ENCODE measurements at regions not wholly inside any gene's neighbourhood (a gene's known extent, or its start where the extent isn't known, plus 50 kb on each side); places are given as distances from the start of the nearest gene placed in this dataset.
A peak's percentile ranks its signal among the peaks of the same experiment; 100 is the strongest.
"Not testable (repeated sequence)": the region's sequence is repeated elsewhere in the genome, so short reads cannot be mapped to it uniquely, and the experiment has no call there.

DNA sequence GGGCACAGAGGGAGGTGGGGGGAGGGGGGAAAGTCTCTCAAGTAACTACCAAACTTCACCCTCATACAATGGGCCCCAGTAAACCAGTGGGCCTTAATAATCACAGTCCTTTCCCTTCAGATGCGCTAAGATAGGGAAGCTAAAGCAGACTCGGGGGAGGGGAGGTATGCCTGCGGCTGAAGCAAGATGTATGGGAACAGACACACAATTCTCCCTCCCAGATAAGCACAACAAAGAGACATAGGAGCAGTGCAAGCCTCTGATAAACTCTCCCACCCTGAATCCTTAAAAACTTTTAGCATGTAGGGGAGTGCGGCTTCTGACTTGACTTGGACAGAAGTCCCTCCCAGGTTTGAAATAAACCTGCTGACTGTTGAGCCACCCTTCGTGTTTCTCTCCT, 54.7 kb downstream of the PROP1 start:
- DNase-seq; H3K27ac ChIP-seq (ENCODE audit: low read length); H3K4me3 Mint-ChIP-seq; H3K36me3 ChIP-seq (ENCODE audit: control insufficient read depth, insufficient read depth, low read length); H3K9me3 ChIP-seq (ENCODE audit: control insufficient read depth, insufficient read depth, low read length); intact Hi-C loops (cut with micrococcal nuclease); ATAC-seq; H3K36me3 Mint-ChIP-seq; H3K27me3 Mint-ChIP-seq (ENCODE audit: low read depth in 2 of 2); H3K4me1 ChIP-seq (ENCODE audit: control insufficient read depth, insufficient read depth, low read length); H3K27me3 ChIP-seq (ENCODE audit: control insufficient read depth, insufficient read depth, low read length); H3K27ac Mint-ChIP-seq; H3K9me3 Mint-ChIP-seq; H3K4me3 ChIP-seq (ENCODE audit: low read length): not testable (repeated sequence)
- peaks cover 0 to 10% of the 10 kb centered on the region in 2 donors for H3K4me1 Mint-ChIP-seq
- WGBS (ENCODE audit: insufficient coverage) = 67% methylated on average over 3 of the region's 5 CpGs

DNA sequence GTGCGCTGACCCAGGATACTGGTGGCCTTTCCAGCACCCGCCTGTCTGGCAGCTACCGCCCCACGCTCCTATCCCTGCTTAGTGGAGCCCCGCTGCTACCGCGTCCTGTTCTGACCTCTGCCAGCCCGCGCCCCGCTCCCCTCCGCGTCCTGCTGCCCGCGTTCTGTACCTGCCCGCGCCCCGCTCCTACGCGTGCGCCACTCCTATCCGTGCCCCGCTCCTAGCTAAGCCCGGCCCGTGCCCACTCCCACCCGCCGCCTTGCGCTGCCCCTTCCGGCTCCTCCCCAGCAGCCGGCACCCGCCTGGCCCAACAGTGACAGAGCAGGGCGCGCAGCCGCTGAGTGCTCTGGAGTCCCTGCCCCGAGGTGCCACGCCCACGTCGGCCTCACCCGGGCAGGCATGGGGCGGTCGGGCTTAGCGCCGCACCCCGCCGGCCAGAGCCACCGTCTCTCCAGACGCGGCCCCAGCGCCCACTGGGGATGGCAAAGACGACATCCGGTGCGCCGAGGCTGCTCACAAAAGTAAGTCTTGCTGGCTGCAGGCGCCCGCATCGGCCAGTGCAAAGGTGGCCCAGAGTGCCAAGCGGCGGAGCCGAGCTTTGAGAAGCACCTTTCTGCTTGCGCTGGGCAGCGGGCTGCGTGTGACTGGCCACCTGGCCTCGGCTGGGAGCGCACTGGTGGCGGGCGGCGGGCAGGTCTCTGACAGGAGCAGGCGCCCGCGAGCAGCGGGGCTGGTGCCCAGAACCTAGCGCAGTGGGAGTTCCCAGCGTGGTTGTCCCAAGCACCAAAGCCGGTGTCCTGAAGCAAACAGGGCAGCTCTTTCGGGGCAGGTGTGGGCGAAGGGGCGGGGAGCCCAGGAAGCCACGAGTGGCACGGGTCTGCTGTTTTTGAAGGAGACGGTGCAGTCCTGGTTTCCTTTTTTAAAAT, 56.5 kb downstream of the PROP1 start:
- Mint-ChIP-seq H3K4me1 (peaks cover 0 to 10% of the 10 kb centered on the region in 2 donors), H3K4me3 (peak overlapping the region; percentile 67)
- H3K4me3 ChIP-seq (ENCODE audit: low read length); H3K9me3 ChIP-seq (ENCODE audit: control insufficient read depth, insufficient read depth, low read length); H3K27me3 Mint-ChIP-seq (ENCODE audit: low read depth in 2 of 2); H3K27me3 ChIP-seq (ENCODE audit: control insufficient read depth, insufficient read depth, low read length); H3K27ac ChIP-seq (ENCODE audit: low read length); DNase-seq; H3K36me3 Mint-ChIP-seq; H3K9me3 Mint-ChIP-seq; H3K36me3 ChIP-seq (ENCODE audit: control insufficient read depth, insufficient read depth, low read length); intact Hi-C loops (cut with micrococcal nuclease); H3K27ac Mint-ChIP-seq; H3K4me1 ChIP-seq (ENCODE audit: control insufficient read depth, insufficient read depth, low read length): not testable (repeated sequence)
- under 1% methylated on average over 36 of the region's 79 CpGs for WGBS (ENCODE audit: insufficient coverage)
- peak; percentile 40 to 57 (median 52) for ATAC-seq

DNA sequence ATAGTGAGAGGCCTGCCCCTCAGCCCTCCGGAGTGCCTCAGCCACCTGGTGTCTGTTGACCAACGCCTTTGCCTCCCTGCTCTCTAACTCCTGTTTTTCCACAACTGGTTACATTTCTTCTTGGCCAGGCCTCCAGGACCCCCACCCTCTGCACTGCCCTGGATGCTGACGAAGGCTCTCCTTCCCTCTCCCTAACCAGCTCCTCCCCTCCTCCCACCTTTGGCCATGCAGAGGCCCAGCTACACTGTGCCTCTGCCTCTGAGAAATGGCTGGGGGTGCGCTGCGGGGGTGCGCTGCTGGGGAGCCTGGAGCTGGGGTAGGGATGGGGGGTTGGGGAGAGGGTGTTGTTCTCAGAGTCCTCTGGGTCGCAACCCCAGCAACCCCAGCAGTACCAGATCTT, 57.3 kb downstream of the PROP1 start:
- H3K4me1 ChIP-seq (ENCODE audit: control insufficient read depth, insufficient read depth, low read length); H3K27me3 ChIP-seq (ENCODE audit: control insufficient read depth, insufficient read depth, low read length); H3K9me3 Mint-ChIP-seq; H3K27ac Mint-ChIP-seq; H3K36me3 ChIP-seq (ENCODE audit: control insufficient read depth, insufficient read depth, low read length); intact Hi-C loops (cut with micrococcal nuclease); DNase-seq; H3K36me3 Mint-ChIP-seq; H3K9me3 ChIP-seq (ENCODE audit: control insufficient read depth, insufficient read depth, low read length); H3K27ac ChIP-seq (ENCODE audit: low read length); H3K27me3 Mint-ChIP-seq (ENCODE audit: low read depth in 2 of 2); ATAC-seq; H3K4me3 ChIP-seq (ENCODE audit: low read length): not testable (repeated sequence)
- WGBS (ENCODE audit: insufficient coverage) = 34% methylated on average over 3 of the region's 7 CpGs
- peak overlapping the region; percentile 21 for H3K4me3 Mint-ChIP-seq
- peaks cover 0 to 10% of the 10 kb centered on the region in 2 donors for H3K4me1 Mint-ChIP-seq

DNA sequence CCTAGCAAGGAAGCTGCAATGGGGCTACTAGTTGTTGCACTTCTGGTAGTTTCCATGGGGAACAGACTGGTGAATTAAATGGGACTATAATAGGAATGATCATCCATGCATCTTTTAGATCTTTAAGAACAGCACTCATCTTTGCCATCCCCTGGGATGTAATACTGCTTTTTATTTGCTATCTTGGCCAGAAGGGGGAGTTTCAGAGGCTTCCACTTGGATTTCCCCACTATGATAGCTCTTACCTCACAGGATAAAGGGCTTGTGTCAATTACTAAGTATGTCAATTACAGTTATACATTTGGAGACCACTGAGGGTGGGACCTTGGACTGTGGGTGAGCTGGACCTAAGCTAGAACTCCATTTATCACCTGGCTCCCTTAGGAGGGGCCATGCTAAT, 61.8 kb downstream of the PROP1 start:
- H3K4me3 Mint-ChIP-seq; H3K27me3 ChIP-seq (ENCODE audit: control insufficient read depth, insufficient read depth, low read length); H3K27me3 Mint-ChIP-seq (ENCODE audit: low read depth in 2 of 2); ATAC-seq; H3K4me3 ChIP-seq (ENCODE audit: low read length); H3K27ac Mint-ChIP-seq; H3K36me3 ChIP-seq (ENCODE audit: control insufficient read depth, insufficient read depth, low read length); intact Hi-C loops (cut with micrococcal nuclease); H3K9me3 Mint-ChIP-seq; H3K27ac ChIP-seq (ENCODE audit: low read length); DNase-seq; H3K4me1 ChIP-seq (ENCODE audit: control insufficient read depth, insufficient read depth, low read length); H3K9me3 ChIP-seq (ENCODE audit: control insufficient read depth, insufficient read depth, low read length); H3K36me3 Mint-ChIP-seq; H3K4me1 Mint-ChIP-seq: not testable (repeated sequence)

DNA sequence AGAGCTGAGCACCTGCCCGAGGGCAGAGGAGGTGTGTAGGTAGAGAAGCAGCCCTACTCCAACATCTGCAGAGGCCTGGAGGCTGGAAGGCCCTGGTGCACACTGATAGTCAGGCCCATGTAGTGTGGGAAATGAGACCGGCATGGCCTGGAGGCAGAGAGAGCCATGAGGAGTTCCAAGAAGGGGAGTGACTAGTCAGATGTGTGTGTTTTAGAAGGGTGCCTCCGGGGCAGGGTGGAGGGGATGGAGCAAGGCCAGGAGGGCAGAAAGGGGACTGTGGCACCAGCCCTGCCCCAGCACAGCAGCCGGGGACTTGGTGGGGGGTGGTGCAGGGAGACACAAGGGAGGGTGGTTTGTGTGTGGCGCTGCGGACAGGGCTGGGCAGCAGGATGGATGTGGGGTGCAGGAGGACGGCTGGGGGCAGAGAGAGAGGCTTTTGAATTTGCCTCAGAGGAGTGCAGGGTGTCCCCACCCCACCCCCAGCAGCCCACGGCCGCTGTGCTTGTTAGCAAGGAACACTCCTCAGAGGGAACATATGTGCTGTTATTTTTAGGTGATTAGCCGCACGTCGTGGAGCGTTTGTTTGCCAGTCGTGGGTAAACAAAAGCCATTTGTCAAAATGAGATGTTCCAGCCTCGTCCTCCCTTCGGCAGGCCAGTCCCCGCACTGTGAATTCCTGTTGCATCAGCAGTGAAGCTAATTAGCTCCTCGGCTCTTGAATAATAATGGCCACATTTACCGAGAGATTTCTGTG, 65.6 kb downstream of the PROP1 start:
- H3K4me1 Mint-ChIP-seq; H3K9me3 Mint-ChIP-seq; H3K9me3 ChIP-seq (ENCODE audit: control insufficient read depth, insufficient read depth, low read length); H3K4me3 ChIP-seq (ENCODE audit: low read length); H3K27me3 ChIP-seq (ENCODE audit: control insufficient read depth, insufficient read depth, low read length); DNase-seq; H3K27ac Mint-ChIP-seq; H3K27ac ChIP-seq (ENCODE audit: low read length); H3K36me3 Mint-ChIP-seq; H3K36me3 ChIP-seq (ENCODE audit: control insufficient read depth, insufficient read depth, low read length); H3K4me3 Mint-ChIP-seq; H3K27me3 Mint-ChIP-seq (ENCODE audit: low read depth in 2 of 2); H3K4me1 ChIP-seq (ENCODE audit: control insufficient read depth, insufficient read depth, low read length); ATAC-seq; intact Hi-C loops (cut with micrococcal nuclease): not testable (repeated sequence)
- 94% methylated on average over 8 of the region's 19 CpGs for WGBS (ENCODE audit: insufficient coverage)

DNA sequence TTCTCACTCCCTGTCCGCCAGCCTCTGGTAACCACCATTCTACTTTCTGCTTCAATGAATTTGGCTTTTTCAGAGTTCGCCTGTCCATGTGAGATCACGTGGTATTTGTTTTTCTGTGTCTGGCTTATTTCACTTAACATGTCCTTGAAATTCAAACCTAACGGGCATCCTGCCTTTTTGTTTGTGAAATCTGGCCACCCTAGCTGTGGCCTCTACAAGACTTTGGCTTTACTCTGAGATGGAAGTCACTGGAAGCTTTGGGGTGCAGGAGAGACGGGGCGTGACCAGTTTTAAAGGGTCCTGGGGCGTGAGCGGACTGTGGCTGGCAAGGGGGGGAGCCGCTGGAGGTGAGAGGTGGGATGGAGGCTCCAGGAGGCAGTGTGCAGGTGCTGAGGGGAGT, 66.4 kb downstream of the PROP1 start:
- intact Hi-C loops (cut with micrococcal nuclease); H3K27ac ChIP-seq (ENCODE audit: low read length); H3K36me3 Mint-ChIP-seq; H3K9me3 ChIP-seq (ENCODE audit: control insufficient read depth, insufficient read depth, low read length); H3K27me3 ChIP-seq (ENCODE audit: control insufficient read depth, insufficient read depth, low read length); H3K4me3 ChIP-seq (ENCODE audit: low read length); H3K36me3 ChIP-seq (ENCODE audit: control insufficient read depth, insufficient read depth, low read length); H3K4me1 ChIP-seq (ENCODE audit: control insufficient read depth, insufficient read depth, low read length); H3K9me3 Mint-ChIP-seq; H3K27ac Mint-ChIP-seq; H3K27me3 Mint-ChIP-seq (ENCODE audit: low read depth in 2 of 2); H3K4me1 Mint-ChIP-seq; DNase-seq; H3K4me3 Mint-ChIP-seq; ATAC-seq: not testable (repeated sequence)
- WGBS (ENCODE audit: insufficient coverage) = no CpG with 5 or more reads among the region's 9 CpGs

DNA sequence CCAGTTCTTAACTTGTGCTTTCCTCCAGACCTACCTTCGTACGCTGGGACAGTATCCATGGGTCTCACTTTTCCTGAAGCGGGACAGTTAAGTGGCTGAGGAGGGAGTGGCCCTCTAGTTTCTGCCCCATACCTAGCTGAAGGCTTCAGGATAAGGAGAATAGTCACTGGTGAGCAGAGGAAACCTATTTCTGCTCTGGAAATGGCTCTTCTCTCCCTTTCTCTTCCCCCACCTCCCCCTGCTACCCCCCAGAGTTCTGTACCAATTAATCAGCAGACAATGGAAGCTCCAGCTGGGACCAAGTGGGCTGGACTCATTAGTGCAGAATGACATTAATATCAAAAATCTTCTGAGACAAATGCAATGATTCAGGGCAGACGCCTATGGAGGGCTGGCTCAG, 68.5 kb downstream of the PROP1 start:
- H3K27ac Mint-ChIP-seq; H3K36me3 ChIP-seq (ENCODE audit: control insufficient read depth, insufficient read depth, low read length); intact Hi-C loops (cut with micrococcal nuclease); H3K4me3 Mint-ChIP-seq; DNase-seq; H3K27ac ChIP-seq (ENCODE audit: low read length); ATAC-seq; H3K27me3 Mint-ChIP-seq (ENCODE audit: low read depth in 2 of 2); H3K36me3 Mint-ChIP-seq; H3K9me3 Mint-ChIP-seq; H3K4me1 ChIP-seq (ENCODE audit: control insufficient read depth, insufficient read depth, low read length); H3K27me3 ChIP-seq (ENCODE audit: control insufficient read depth, insufficient read depth, low read length); H3K4me1 Mint-ChIP-seq; H3K9me3 ChIP-seq (ENCODE audit: control insufficient read depth, insufficient read depth, low read length); H3K4me3 ChIP-seq (ENCODE audit: low read length): not testable (repeated sequence)
- no CpG with 5 or more reads among the region's 4 CpGs for WGBS (ENCODE audit: insufficient coverage)

DNA sequence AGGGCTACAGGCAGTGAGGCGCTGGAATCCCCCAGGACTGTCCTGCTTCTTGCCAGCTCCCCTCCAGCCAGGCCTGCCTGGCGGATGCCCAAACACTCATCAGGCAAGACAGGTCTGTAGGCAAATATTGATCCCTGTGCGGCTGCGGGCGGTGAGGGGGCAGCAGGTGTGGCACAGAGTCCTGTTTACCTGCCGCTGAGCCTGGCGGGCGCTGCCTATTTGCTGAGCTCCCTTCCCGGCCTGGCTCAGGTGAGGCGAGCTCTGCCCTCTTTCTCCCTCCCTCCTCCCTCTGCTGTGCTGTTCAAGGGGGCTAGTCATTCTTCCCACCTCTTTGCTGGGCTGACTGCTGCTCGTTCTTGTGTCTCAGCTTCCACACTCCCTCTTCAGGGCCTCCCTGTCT, 71.5 kb downstream of the PROP1 start:
- H3K9me3 Mint-ChIP-seq; H3K9me3 ChIP-seq (ENCODE audit: control insufficient read depth, insufficient read depth, low read length); H3K4me3 Mint-ChIP-seq; H3K27me3 ChIP-seq (ENCODE audit: control insufficient read depth, insufficient read depth, low read length); H3K36me3 Mint-ChIP-seq; H3K27me3 Mint-ChIP-seq (ENCODE audit: low read depth in 2 of 2); ATAC-seq; H3K27ac ChIP-seq (ENCODE audit: low read length); H3K36me3 ChIP-seq (ENCODE audit: control insufficient read depth, insufficient read depth, low read length); H3K27ac Mint-ChIP-seq; H3K4me1 ChIP-seq (ENCODE audit: control insufficient read depth, insufficient read depth, low read length); H3K4me1 Mint-ChIP-seq; intact Hi-C loops (cut with micrococcal nuclease); DNase-seq; H3K4me3 ChIP-seq (ENCODE audit: low read length): not testable (repeated sequence)
- no CpG with 5 or more reads among the region's 11 CpGs for WGBS (ENCODE audit: insufficient coverage)
